ENCODE measurements at regions not wholly inside any gene's neighbourhood (a gene's known extent, or its start where the extent isn't known, plus 50 kb on each side); places are given as distances from the start of the nearest gene placed in this dataset.

GRCh38 chr21:27269644-27270043 lies 302.8 kb upstream of the ADAMTS5 start:
- TF ChIP-seq, protein P1, sequence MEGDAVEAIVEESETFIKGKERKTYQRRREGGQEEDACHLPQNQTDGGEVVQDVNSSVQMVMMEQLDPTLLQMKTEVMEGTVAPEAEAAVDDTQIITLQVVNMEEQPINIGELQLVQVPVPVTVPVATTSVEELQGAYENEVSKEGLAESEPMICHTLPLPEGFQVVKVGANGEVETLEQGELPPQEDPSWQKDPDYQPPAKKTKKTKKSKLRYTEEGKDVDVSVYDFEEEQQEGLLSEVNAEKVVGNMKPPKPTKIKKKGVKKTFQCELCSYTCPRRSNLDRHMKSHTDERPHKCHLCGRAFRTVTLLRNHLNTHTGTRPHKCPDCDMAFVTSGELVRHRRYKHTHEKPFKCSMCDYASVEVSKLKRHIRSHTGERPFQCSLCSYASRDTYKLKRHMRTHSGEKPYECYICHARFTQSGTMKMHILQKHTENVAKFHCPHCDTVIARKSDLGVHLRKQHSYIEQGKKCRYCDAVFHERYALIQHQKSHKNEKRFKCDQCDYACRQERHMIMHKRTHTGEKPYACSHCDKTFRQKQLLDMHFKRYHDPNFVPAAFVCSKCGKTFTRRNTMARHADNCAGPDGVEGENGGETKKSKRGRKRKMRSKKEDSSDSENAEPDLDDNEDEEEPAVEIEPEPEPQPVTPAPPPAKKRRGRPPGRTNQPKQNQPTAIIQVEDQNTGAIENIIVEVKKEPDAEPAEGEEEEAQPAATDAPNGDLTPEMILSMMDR (IDR thresholded peaks at IDR 0.05) = no peak
- TF ChIP-seq POLR2A (IDR thresholded peaks at IDR 0.05) = no peak
